A204.1 (cell line): ENCODE measurements at regions not wholly inside any gene's neighbourhood (a gene's known extent, or its start where the extent isn't known, plus 50 kb on each side); places are given as distances from the start of the nearest gene placed in this dataset.
"Not testable (repeated sequence)": the region's sequence is repeated elsewhere in the genome, so short reads cannot be mapped to it uniquely, and the experiment has no call there.

Experiments used
- FAIRE-seq: peaks from 2 replicates; lab custom pipeline; 2012; peaks lifted over from hg19 to GRCh38; lab: Jason Lieb, UNC

GRCh38 chr5:113721171-113721570 is 207.7 kb downstream of the YTHDC2 start:
- no peak for FAIRE-seq

GRCh38 chr5:113723021-113723420 is 209.5 kb downstream of the YTHDC2 start:
- no peak for FAIRE-seq

GRCh38 chr5:113735751-113736150 is 222.3 kb downstream of the YTHDC2 start:
- FAIRE-seq, result no peak

GRCh38 chr5:113742176-113742575 is 228.7 kb downstream of the YTHDC2 start:
- no peak for FAIRE-seq

- FAIRE-seq, result no peak
These were observed 229.1 kb downstream of the YTHDC2 start for GRCh38 chr5:113742639-113743038.

GRCh38 chr5:113748403-113748802 is 234.9 kb downstream of the YTHDC2 start:
- no peak for FAIRE-seq

- FAIRE-seq, result no peak
These were observed 235.8 kb downstream of the YTHDC2 start for GRCh38 chr5:113749334-113749733.

GRCh38 chr5:113753182-113753581 is 239.7 kb downstream of the YTHDC2 start:
- FAIRE-seq, result not testable (repeated sequence)

- no peak for FAIRE-seq
These were observed 242.0 kb downstream of the YTHDC2 start for GRCh38 chr5:113755516-113755915.

GRCh38 chr5:113757508-113757907 is 244.0 kb downstream of the YTHDC2 start:
- FAIRE-seq, result no peak

- FAIRE-seq, result no peak
These were observed 246.0 kb downstream of the YTHDC2 start for GRCh38 chr5:113759505-113759904.

GRCh38 chr5:113760486-113760885 is 247.0 kb downstream of the YTHDC2 start:
- no peak for FAIRE-seq

- FAIRE-seq, result no peak
These were observed 248.1 kb downstream of the YTHDC2 start for GRCh38 chr5:113761594-113761993.

- FAIRE-seq, result no peak
These were observed 250.9 kb downstream of the YTHDC2 start for GRCh38 chr5:113764382-113764781.

GRCh38 chr5:113766827-113767226 is 253.3 kb downstream of the YTHDC2 start:
- FAIRE-seq, result not testable (repeated sequence)

GRCh38 chr5:113770648-113771047 is 257.2 kb downstream of the YTHDC2 start:
- no peak for FAIRE-seq

GRCh38 chr5:113771483-113771882 is 258.0 kb downstream of the YTHDC2 start:
- no peak for FAIRE-seq

- no peak for FAIRE-seq
These were observed 262.7 kb downstream of the YTHDC2 start for GRCh38 chr5:113776168-113776567.

- no peak for FAIRE-seq
These were observed 263.5 kb downstream of the YTHDC2 start for GRCh38 chr5:113776832-113777525.

- FAIRE-seq, result no peak
These were observed 264.7 kb downstream of the YTHDC2 start for GRCh38 chr5:113778147-113778546.

GRCh38 chr5:113788141-113788655 is 274.7 kb downstream of the YTHDC2 start:
- FAIRE-seq, result no peak

- no peak for FAIRE-seq
These were observed 276.3 kb downstream of the YTHDC2 start for GRCh38 chr5:113789769-113790168.

GRCh38 chr5:113792806-113793205 is 279.3 kb downstream of the YTHDC2 start:
- FAIRE-seq, result no peak

- FAIRE-seq, result no peak
These were observed 281.5 kb downstream of the YTHDC2 start for GRCh38 chr5:113794981-113795380.
